Panc1 (cell line): ENCODE measurements at regions not wholly inside any gene's neighbourhood (a gene's known extent, or its start where the extent isn't known, plus 50 kb on each side); places are given as distances from the start of the nearest gene placed in this dataset.

Source experiments
- ATAC-seq: fragments of 200-7000 bp; cut with Tn5 transposase; 2 replicates; pipeline ENCODE4 v1.9.1; 2020; ENCODE audit warnings: mild to moderate bottlenecking, moderate library complexity
- BruUV-seq: library from RNA; stranded (reverse); fragments of 400-500 nt; replicated peaks from 2 replicates; lab custom pipeline; 2021; lab: Mats Ljungman, UMichigan
- CTCF ChIA-PET: fragments of 300-600 bp; sonication (Branson Sonifier 250); formaldehyde crosslinking; loops from one replicate; lab custom pipeline; 2022; ENCODE audit warnings: antibody characterized with exemption; lab: Charles Lee
- POLR2A ChIA-PET: fragments of 300-600 bp; sonication (Branson Sonifier 250); formaldehyde crosslinking; loops from one replicate; lab custom pipeline; 2022; ENCODE audit warnings: antibody characterized with exemption; lab: Charles Lee
- DNase-seq: peaks from one replicate; pipeline ENCODE4 v3.0.0-alpha.2; 2010; ENCODE audit warnings: low read depth, low spot score
- H3K27ac ChIP-seq: 2 replicates; pipeline ENCODE4 v1.5.1; 2011; ENCODE audit warnings: mild to moderate bottlenecking, low read length, inconsistent platforms
- H3K27me3 ChIP-seq: fragments of 200-500 bp; sonication (Bioruptor generic); 2 replicates; pipeline ENCODE4 v1.6.0; 2014; ENCODE audit warnings: low read length, inconsistent platforms; ENCODE audit not compliant: control insufficient read depth, insufficient read depth
- H3K36me3 ChIP-seq: fragments of 200-500 bp; sonication (Bioruptor generic); 2 replicates; pipeline ENCODE4 v1.5.1; 2014; ENCODE audit warnings: inconsistent platforms, mild to moderate bottlenecking, low read length, moderate library complexity; ENCODE audit not compliant: control insufficient read depth, insufficient read depth
- H3K4me1 ChIP-seq: 2 replicates; pipeline ENCODE4 v1.5.1; 2011; ENCODE audit warnings: inconsistent platforms, mild to moderate bottlenecking, low read length, moderate library complexity; ENCODE audit not compliant: control insufficient read depth, insufficient read depth
- H3K4me3 ChIP-seq, 2 experiments: 2 replicates each; pipeline ENCODE4 v1.5.1; 2011 to 2012; ENCODE audit warnings: low read depth in 2 of 2, low read length in 2 of 2, mild to moderate bottlenecking in 2 of 2, inconsistent platforms in 1 of 2, moderate library complexity in 1 of 2
- H3K9me3 ChIP-seq: fragments of 200-500 bp; sonication (Bioruptor generic); 2 replicates; pipeline ENCODE4 v1.5.1; 2014; ENCODE audit warnings: low read depth, mild to moderate bottlenecking, inconsistent platforms, low read length, moderate library complexity; ENCODE audit not compliant: control insufficient read depth, insufficient read depth
- POLR2AphosphoS5 ChIP-seq: IDR thresholded peaks from 2 replicates; pipeline ENCODE4 v1.6.1; 2012; ENCODE audit warnings: mild to moderate bottlenecking, low read depth, low read length, moderate library complexity
- REST ChIP-seq, 2 experiments: IDR thresholded peaks; 2 replicates each; pipeline ENCODE4 v1.6.1; 2011 to 2012; ENCODE audit warnings: low read depth in 2 of 2, control low read depth in 1 of 2, low read length in 1 of 2, mild to moderate bottlenecking in 1 of 2, moderate library complexity in 1 of 2; ENCODE audit not compliant: insufficient read depth in 1 of 2
- SIN3A ChIP-seq: IDR thresholded peaks from 2 replicates; pipeline ENCODE4 v1.6.1; 2012; ENCODE audit warnings: low read depth, mild to moderate bottlenecking, low read length, moderate library complexity, borderline replicate concordance; ENCODE audit not compliant: insufficient read depth
- TCF7L2 ChIP-seq: IDR thresholded peaks from 2 replicates; pipeline ENCODE4 v1.6.1; 2011; ENCODE audit warnings: mild to moderate bottlenecking, low read depth, low read length, inconsistent platforms
- in situ Hi-C: cut with HindIII; loops from 2 replicates; pipeline ENCODE4 v1.10.0; 2016; ENCODE audit warnings: low sequenced_read_pairs, low pct_unique_long_range_greater_than_20kb
- intact Hi-C: fragments of 100-400 bp; cut with micrococcal nuclease; formaldehyde crosslinking; loops from one replicate; pipeline ENCODE4 v1.10.0; 2022; ENCODE audit not compliant: unreplicated experiment
- TF ChIP-seq, protein P1 (sequence below): fragments of 450-650 bp; IDR thresholded peaks from 2 replicates; pipeline ENCODE4 v1.5.1; 2017; ENCODE audit warnings: mild to moderate bottlenecking

- Histone ChIP-seq H3K4me1 (no peaks in the 10 kb centered on the region), H3K27me3 (no peaks in the 10 kb centered on the region), H3K9me3 (no peaks in the 10 kb centered on the region), H3K4me3 (no peak overlapping the region), H3K27ac (no peak overlapping the region), H3K36me3 (no peaks in the 10 kb centered on the region; the same call in 1 of the 2 replicates)
- CTCF ChIA-PET = no interaction called here
- TF ChIP-seq POLR2AphosphoS5 (no peak), REST (IDR thresholded peaks at IDR 0.05; ENCODE audit: insufficient read depth in 1 of 2, low read depth in 2 of 2, low read length in 1 of 2) (no peak), TCF7L2 (no peak), SIN3A (no peak)
- TF ChIP-seq, protein P1, sequence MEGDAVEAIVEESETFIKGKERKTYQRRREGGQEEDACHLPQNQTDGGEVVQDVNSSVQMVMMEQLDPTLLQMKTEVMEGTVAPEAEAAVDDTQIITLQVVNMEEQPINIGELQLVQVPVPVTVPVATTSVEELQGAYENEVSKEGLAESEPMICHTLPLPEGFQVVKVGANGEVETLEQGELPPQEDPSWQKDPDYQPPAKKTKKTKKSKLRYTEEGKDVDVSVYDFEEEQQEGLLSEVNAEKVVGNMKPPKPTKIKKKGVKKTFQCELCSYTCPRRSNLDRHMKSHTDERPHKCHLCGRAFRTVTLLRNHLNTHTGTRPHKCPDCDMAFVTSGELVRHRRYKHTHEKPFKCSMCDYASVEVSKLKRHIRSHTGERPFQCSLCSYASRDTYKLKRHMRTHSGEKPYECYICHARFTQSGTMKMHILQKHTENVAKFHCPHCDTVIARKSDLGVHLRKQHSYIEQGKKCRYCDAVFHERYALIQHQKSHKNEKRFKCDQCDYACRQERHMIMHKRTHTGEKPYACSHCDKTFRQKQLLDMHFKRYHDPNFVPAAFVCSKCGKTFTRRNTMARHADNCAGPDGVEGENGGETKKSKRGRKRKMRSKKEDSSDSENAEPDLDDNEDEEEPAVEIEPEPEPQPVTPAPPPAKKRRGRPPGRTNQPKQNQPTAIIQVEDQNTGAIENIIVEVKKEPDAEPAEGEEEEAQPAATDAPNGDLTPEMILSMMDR = no peak
- in situ Hi-C loops = no loop called here
- ATAC-seq (no peak), DNase-seq (no peak)
- intact Hi-C loops = loop anchor here (10.0 kb wide), 1 partner anchor 425 kb away; no protein-coding TSS in a partner anchor
- POLR2A ChIA-PET = no interaction called here
- no TSS peak for BruUV-seq
Observed at GRCh38 chr7:85469446-85470010, 282.7 kb upstream of the SEMA3D start.

GRCh38 chr7:85464042-85464651 is 277.3 kb upstream of the SEMA3D start:
- DNase-seq = no peak
- no peaks in the 10 kb centered on the region for H3K27me3 ChIP-seq
- H3K4me3 ChIP-seq = no peak overlapping the region
- H3K27ac ChIP-seq = no peak overlapping the region
- H3K4me1 ChIP-seq = no peaks in the 10 kb centered on the region
- H3K36me3 ChIP-seq = no peaks in the 10 kb centered on the region
- intact Hi-C loops (loop anchor here (5.0 to 10.0 kb wide), 2 partner anchors 272 to 419 kb away; no protein-coding TSS in a partner anchor), in situ Hi-C loops (no loop called here)
- CTCF ChIA-PET = interaction anchor here (1.3 kb wide), 1 partner anchor 422 kb away, joined by 4 read pairs; no protein-coding TSS in a partner anchor
- BruUV-seq = no TSS peak
- H3K9me3 ChIP-seq = no peaks in the 10 kb centered on the region
- POLR2A ChIA-PET = no interaction called here
- TF ChIP-seq, protein P1 = peak; percentile 16; the same call in 1 of the 2 replicates
- TF ChIP-seq TCF7L2 = no peak
- no peak for ATAC-seq
